ENCODE measurements at regions not wholly inside any gene's neighbourhood (a gene's known extent, or its start where the extent isn't known, plus 50 kb on each side); places are given as distances from the start of the nearest gene placed in this dataset.

DNA sequence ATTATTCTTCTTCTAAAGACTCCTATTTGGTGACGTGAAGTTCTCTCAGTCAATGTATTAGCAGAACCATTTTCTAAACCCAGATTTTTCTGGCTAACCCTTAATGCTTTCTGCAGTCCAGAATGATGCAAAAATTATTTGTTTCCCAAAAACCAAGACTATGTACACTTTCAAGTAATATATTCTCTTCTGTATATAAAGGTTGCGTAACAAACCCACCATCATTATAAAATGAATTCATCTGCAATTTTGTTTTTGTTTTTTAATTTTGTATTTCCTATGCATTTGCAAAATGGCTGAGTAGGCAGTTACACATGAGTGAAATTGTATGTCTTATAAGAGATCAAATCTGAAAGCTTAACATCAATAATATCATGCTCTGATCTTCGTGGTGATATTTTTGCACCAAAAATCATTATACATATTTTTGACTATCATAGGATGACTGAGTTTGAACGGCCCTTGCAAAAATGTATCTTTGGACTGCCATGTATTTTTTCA, 593.6 kb downstream of the ZIC1 start:
- Histone ChIP-seq H4K20me1 (replicated peaks; ENCODE audit: insufficient read depth) (no peaks in the 10 kb centered on the region), H3K36me3 (ENCODE audit: insufficient read depth) (no peaks in the 10 kb centered on the region), H3K9me2 (ENCODE audit: insufficient read depth) (no peaks in the 10 kb centered on the region), H3K4me2 (no peak overlapping the region), H3K27ac (ENCODE audit: low read depth) (no peak overlapping the region), H3K4me1 (ENCODE audit: insufficient read depth) (peaks cover 14% of the 10 kb centered on the region; the same call in 1 of the 2 replicates), H3K79me2 (replicated peaks; ENCODE audit: insufficient read depth) (no peaks in the 10 kb centered on the region), H3K27me3 (ENCODE audit: insufficient read depth) (no peaks in the 10 kb centered on the region), H3F3A (replicated peaks; ENCODE audit: low read depth) (no peaks in the 10 kb centered on the region), H3K4me3 (no peak overlapping the region), H2AFZ (no peak overlapping the region)
- no peak for TF ChIP-seq ZNF331 (CRISPR knock-in tag; IDR thresholded peaks at IDR 0.05; ENCODE audit: low read depth)
- TF ChIP-seq STAT1 (IDR thresholded peaks at IDR 0.05; ENCODE audit: unreplicated experiment): no peak
- no peak for TF ChIP-seq POLR2AphosphoS5 (IDR thresholded peaks at IDR 0.05; ENCODE audit: low read depth)
- TF ChIP-seq, protein P1, sequence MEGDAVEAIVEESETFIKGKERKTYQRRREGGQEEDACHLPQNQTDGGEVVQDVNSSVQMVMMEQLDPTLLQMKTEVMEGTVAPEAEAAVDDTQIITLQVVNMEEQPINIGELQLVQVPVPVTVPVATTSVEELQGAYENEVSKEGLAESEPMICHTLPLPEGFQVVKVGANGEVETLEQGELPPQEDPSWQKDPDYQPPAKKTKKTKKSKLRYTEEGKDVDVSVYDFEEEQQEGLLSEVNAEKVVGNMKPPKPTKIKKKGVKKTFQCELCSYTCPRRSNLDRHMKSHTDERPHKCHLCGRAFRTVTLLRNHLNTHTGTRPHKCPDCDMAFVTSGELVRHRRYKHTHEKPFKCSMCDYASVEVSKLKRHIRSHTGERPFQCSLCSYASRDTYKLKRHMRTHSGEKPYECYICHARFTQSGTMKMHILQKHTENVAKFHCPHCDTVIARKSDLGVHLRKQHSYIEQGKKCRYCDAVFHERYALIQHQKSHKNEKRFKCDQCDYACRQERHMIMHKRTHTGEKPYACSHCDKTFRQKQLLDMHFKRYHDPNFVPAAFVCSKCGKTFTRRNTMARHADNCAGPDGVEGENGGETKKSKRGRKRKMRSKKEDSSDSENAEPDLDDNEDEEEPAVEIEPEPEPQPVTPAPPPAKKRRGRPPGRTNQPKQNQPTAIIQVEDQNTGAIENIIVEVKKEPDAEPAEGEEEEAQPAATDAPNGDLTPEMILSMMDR (conservative IDR thresholded peaks at IDR 0.05; ENCODE audit: low read depth in 2 of 2): no peak
- no peak for TF ChIP-seq EZH2phosphoT487 (IDR thresholded peaks at IDR 0.05; ENCODE audit: unreplicated experiment)
- TF ChIP-seq ZNF114 (CRISPR knock-in tag; IDR thresholded peaks at IDR 0.05): no peak
- TF ChIP-seq JUNB (IDR thresholded peaks at IDR 0.05; ENCODE audit: unreplicated experiment): no peak
- no peak for TF ChIP-seq EZH2 (IDR thresholded peaks at IDR 0.05; ENCODE audit: low read depth, unreplicated experiment)
- TF ChIP-seq, protein P2, sequence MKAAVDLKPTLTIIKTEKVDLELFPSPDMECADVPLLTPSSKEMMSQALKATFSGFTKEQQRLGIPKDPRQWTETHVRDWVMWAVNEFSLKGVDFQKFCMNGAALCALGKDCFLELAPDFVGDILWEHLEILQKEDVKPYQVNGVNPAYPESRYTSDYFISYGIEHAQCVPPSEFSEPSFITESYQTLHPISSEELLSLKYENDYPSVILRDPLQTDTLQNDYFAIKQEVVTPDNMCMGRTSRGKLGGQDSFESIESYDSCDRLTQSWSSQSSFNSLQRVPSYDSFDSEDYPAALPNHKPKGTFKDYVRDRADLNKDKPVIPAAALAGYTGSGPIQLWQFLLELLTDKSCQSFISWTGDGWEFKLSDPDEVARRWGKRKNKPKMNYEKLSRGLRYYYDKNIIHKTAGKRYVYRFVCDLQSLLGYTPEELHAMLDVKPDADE (IDR thresholded peaks at IDR 0.05): no peak
- no peak for TF ChIP-seq REST (IDR thresholded peaks at IDR 0.05; ENCODE audit: unreplicated experiment)
- TF ChIP-seq CREB1 (CRISPR knock-in tag; IDR thresholded peaks at IDR 0.05; ENCODE audit: low read depth): no peak
- TF ChIP-seq, protein P3, sequence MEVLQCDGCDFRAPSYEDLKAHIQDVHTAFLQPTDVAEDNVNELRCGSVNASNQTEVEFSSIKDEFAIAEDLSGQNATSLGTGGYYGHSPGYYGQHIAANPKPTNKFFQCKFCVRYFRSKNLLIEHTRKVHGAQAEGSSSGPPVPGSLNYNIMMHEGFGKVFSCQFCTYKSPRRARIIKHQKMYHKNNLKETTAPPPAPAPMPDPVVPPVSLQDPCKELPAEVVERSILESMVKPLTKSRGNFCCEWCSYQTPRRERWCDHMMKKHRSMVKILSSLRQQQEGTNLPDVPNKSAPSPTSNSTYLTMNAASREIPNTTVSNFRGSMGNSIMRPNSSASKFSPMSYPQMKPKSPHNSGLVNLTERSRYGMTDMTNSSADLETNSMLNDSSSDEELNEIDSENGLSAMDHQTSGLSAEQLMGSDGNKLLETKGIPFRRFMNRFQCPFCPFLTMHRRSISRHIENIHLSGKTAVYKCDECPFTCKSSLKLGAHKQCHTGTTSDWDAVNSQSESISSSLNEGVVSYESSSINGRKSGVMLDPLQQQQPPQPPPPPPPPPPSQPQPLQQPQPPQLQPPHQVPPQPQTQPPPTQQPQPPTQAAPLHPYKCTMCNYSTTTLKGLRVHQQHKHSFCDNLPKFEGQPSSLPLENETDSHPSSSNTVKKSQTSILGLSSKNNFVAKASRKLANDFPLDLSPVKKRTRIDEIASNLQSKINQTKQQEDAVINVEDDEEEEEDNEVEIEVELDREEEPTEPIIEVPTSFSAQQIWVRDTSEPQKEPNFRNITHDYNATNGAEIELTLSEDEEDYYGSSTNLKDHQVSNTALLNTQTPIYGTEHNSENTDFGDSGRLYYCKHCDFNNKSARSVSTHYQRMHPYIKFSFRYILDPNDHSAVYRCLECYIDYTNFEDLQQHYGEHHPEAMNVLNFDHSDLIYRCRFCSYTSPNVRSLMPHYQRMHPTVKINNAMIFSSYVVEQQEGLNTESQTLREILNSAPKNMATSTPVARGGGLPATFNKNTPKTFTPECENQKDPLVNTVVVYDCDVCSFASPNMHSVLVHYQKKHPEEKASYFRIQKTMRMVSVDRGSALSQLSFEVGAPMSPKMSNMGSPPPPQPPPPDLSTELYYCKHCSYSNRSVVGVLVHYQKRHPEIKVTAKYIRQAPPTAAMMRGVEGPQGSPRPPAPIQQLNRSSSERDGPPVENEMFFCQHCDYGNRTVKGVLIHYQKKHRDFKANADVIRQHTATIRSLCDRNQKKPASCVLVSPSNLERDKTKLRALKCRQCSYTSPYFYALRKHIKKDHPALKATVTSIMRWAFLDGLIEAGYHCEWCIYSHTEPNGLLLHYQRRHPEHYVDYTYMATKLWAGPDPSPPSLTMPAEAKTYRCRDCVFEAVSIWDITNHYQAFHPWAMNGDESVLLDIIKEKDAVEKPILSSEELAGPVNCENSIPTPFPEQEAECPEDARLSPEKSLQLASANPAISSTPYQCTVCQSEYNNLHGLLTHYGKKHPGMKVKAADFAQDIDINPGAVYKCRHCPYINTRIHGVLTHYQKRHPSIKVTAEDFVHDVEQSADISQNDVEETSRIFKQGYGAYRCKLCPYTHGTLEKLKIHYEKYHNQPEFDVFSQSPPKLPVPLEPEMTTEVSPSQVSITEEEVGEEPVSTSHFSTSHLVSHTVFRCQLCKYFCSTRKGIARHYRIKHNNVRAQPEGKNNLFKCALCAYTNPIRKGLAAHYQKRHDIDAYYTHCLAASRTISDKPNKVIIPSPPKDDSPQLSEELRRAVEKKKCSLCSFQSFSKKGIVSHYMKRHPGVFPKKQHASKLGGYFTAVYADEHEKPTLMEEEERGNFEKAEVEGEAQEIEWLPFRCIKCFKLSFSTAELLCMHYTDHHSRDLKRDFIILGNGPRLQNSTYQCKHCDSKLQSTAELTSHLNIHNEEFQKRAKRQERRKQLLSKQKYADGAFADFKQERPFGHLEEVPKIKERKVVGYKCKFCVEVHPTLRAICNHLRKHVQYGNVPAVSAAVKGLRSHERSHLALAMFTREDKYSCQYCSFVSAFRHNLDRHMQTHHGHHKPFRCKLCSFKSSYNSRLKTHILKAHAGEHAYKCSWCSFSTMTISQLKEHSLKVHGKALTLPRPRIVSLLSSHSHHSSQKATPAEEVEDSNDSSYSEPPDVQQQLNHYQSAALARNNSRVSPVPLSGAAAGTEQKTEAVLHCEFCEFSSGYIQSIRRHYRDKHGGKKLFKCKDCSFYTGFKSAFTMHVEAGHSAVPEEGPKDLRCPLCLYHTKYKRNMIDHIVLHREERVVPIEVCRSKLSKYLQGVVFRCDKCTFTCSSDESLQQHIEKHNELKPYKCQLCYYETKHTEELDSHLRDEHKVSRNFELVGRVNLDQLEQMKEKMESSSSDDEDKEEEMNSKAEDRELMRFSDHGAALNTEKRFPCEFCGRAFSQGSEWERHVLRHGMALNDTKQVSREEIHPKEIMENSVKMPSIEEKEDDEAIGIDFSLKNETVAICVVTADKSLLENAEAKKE (CRISPR knock-in tag; IDR thresholded peaks at IDR 0.05): no peak
- no peak for ATAC-seq
- peaks cover 24% of the 10 kb centered on the region for H3K4me1 Mint-ChIP-seq
- H3K36me3 Mint-ChIP-seq (ENCODE audit: low read depth): peaks cover 3% of the 10 kb centered on the region; the same call in 1 of the 3 replicates
- no peaks in the 10 kb centered on the region for H3K9me3 Mint-ChIP-seq
- no peak overlapping the region; the same call in 1 of the 2 replicates for H3K27ac Mint-ChIP-seq
- no peaks in the 10 kb centered on the region for H3K27me3 Mint-ChIP-seq (ENCODE audit: insufficient read depth, low read depth, poor library complexity)
- no peak for DNase-seq (ENCODE audit: low spot score)
- no peak overlapping the region for H3K4me3 Mint-ChIP-seq

Measured in GM23338 (cell line).